SK-N-SH (cell line): ENCODE measurements at regions not wholly inside any gene's neighbourhood (a gene's known extent, or its start where the extent isn't known, plus 50 kb on each side); places are given as distances from the start of the nearest gene placed in this dataset.

Experiments
- CTCF ChIA-PET: fragments of 300-600, 350-600 bp; formaldehyde crosslinking; extraction: SDS; loops from one replicate; lab custom pipeline; 2021; lab: Yijun Ruan, JAX
- POLR2A ChIA-PET: fragments of 350-600 bp; sonication (Branson Sonifier 250); formaldehyde crosslinking; extraction: SDS; loops from one replicate; lab custom pipeline; 2020; ENCODE audit warnings: antibody characterized with exemption, inconsistent platforms; lab: Yijun Ruan, JAX
- DNase-seq: peaks from one replicate; pipeline ENCODE4 v3.0.0; 2012
- H2AFZ ChIP-seq: fragments of 200-600 bp; sonication (generic); 2 replicates; pipeline ENCODE4 v1.8.1; 2016; ENCODE audit warnings: antibody characterized with exemption, mild to moderate bottlenecking, low read depth
- H3F3A ChIP-seq: fragments of 200-600 bp; sonication (generic); replicated peaks from 2 replicates; pipeline ENCODE3; 2016; ENCODE audit warnings: antibody characterized with exemption, mild to moderate bottlenecking; ENCODE audit not compliant: insufficient read depth
- H3K27ac ChIP-seq, 2 experiments: fragments of 200-500 bp in 1 of 2; fragments of 200-600 bp in 1 of 2; sonication (Bioruptor generic) in 1 of 2; sonication (generic), shearing (Covaris generic) in 1 of 2; 2 replicates each; pipeline versions ENCODE4 v1.5.1 to v1.6.1; 2014 to 2016; ENCODE audit warnings: low read depth in 2 of 2, inconsistent platforms in 1 of 2, low read length in 1 of 2, mild to moderate bottlenecking in 1 of 2, mixed read lengths in 1 of 2
- H3K27me3 ChIP-seq: fragments of 200-600 bp; sonication (generic), shearing (Covaris generic); 2 replicates; pipeline ENCODE4 v1.6.1; 2016; ENCODE audit warnings: mixed run types; ENCODE audit not compliant: insufficient read depth
- H3K36me3 ChIP-seq, 2 experiments: fragments of 200-500 bp in 1 of 2; fragments of 200-600 bp in 1 of 2; sonication (Bioruptor generic) in 1 of 2; sonication (generic) in 1 of 2; replicated peaks in 1 of 2; 2 replicates each; pipeline versions ENCODE3 to v1.5.1; 2014 to 2016; ENCODE audit warnings: low read length in 1 of 2, mild to moderate bottlenecking in 1 of 2; ENCODE audit not compliant: insufficient read depth in 2 of 2, control insufficient read depth in 1 of 2
- H3K4me1 ChIP-seq, 2 experiments: fragments of 200-500 bp in 1 of 2; fragments of 200-600 bp in 1 of 2; sonication (Bioruptor generic) in 1 of 2; sonication (generic), shearing (Covaris generic) in 1 of 2; 2 replicates each; pipeline versions ENCODE4 v1.5.1 to v1.6.1; 2014 to 2016; ENCODE audit warnings: low read depth in 1 of 2, low read length in 1 of 2, mixed run types in 1 of 2; ENCODE audit not compliant: insufficient read depth in 2 of 2, control insufficient read depth in 1 of 2
- H3K4me2 ChIP-seq: fragments of 200-600 bp; sonication (generic), shearing (Covaris generic); 2 replicates; pipeline ENCODE4 v1.6.1; 2017; ENCODE audit warnings: mixed run types
- H3K4me3 ChIP-seq, 2 experiments: fragments of 200-500 bp in 1 of 2; fragments of 200-600 bp in 1 of 2; sonication (Bioruptor generic) in 1 of 2; sonication (generic), shearing (Covaris generic) in 1 of 2; 2 replicates each; pipeline versions ENCODE4 v1.5.1 to v1.8.1; 2014 to 2016; ENCODE audit warnings: low read depth in 2 of 2, inconsistent platforms in 1 of 2, low read length in 1 of 2, mild to moderate bottlenecking in 1 of 2, mixed read lengths in 1 of 2, moderate library complexity in 1 of 2
- H3K79me2 ChIP-seq: fragments of 200-600 bp; sonication (generic); 2 replicates; pipeline ENCODE4 v1.8.1; 2017; ENCODE audit warnings: mild to moderate bottlenecking; ENCODE audit not compliant: insufficient read depth
- H3K9ac ChIP-seq: fragments of 200-600 bp; sonication (generic); 2 replicates; pipeline ENCODE4 v1.6.1; 2017; ENCODE audit warnings: mixed run types
- H3K9me2 ChIP-seq: fragments of 200-600 bp; sonication (generic); 2 replicates; pipeline ENCODE4 v1.6.1; 2017; ENCODE audit warnings: mixed run types
- H3K9me3 ChIP-seq: fragments of 200-600 bp; sonication (generic); 2 replicates; pipeline ENCODE4 v1.6.1; 2017; ENCODE audit warnings: mixed run types, mild to moderate bottlenecking, moderate library complexity
- H4K20me1 ChIP-seq: fragments of 200-600 bp; sonication (generic); 2 replicates; pipeline ENCODE4 v1.6.1; 2017; ENCODE audit warnings: mild to moderate bottlenecking, mixed run types; ENCODE audit not compliant: insufficient read depth
- CTCF ChIP-seq: fragments of 200-600 bp; sonication (generic); IDR thresholded peaks from 2 replicates; pipeline ENCODE4 v1.6.1; 2017; ENCODE audit warnings: antibody characterized with exemption, mild to moderate bottlenecking, moderate library complexity
- ELF1 ChIP-seq: IDR thresholded peaks from 2 replicates; pipeline ENCODE4 v1.4.0; 2012
- FOSL2 ChIP-seq: IDR thresholded peaks from 2 replicates; pipeline ENCODE4 v1.4.0; 2012; ENCODE audit warnings: low read depth, mild to moderate bottlenecking, moderate library complexity, borderline replicate concordance
- FOXJ3 ChIP-seq: sonication (generic); formaldehyde crosslinking; IDR thresholded peaks from 2 replicates; pipeline ENCODE4 v1.5.1; 2020; ENCODE audit warnings: mild to moderate bottlenecking, missing genetic modification reagents
- GABPA ChIP-seq: IDR thresholded peaks from 2 replicates; pipeline ENCODE4 v1.4.0; 2012; ENCODE audit warnings: low read depth, mild to moderate bottlenecking
- GATA2 ChIP-seq: sonication (generic); formaldehyde crosslinking; IDR thresholded peaks from 2 replicates; pipeline ENCODE4 v1.5.0; 2020; ENCODE audit warnings: mild to moderate bottlenecking, missing genetic modification reagents
- NFIC ChIP-seq: IDR thresholded peaks from 2 replicates; pipeline ENCODE4 v1.4.0; 2012; ENCODE audit warnings: borderline replicate concordance
- POLR2AphosphoS5 ChIP-seq: IDR thresholded peaks from 2 replicates; pipeline ENCODE4 v1.6.1; 2012; ENCODE audit warnings: low read depth, low read length
- RCOR1 ChIP-seq: fragments of 150-350 bp; IDR thresholded peaks from 2 replicates; pipeline ENCODE4 v1.6.1; 2017; ENCODE audit warnings: antibody characterized with exemption, low read length
- RFX5 ChIP-seq: IDR thresholded peaks from 2 replicates; pipeline ENCODE4 v1.6.1; 2012; ENCODE audit warnings: mild to moderate bottlenecking, improper control_type of control experiment, low read length
- SIN3A ChIP-seq: IDR thresholded peaks from 2 replicates; pipeline ENCODE4 v1.6.1; 2012; ENCODE audit warnings: low read depth, mild to moderate bottlenecking, low read length, moderate library complexity, borderline replicate concordance
- TCF12 ChIP-seq: IDR thresholded peaks from 2 replicates; pipeline ENCODE4 v1.4.0; 2012
- YY1 ChIP-seq: IDR thresholded peaks from 2 replicates; pipeline ENCODE4 v1.4.0; 2012; ENCODE audit warnings: low read depth, mild to moderate bottlenecking
- WGBS: methylation state at CpG from one replicate; pipeline ENCODE4 v1.1.6; 2017; ENCODE audit warnings: low lambda C conversion rate; 5-methylcytosine and 5-hydroxymethylcytosine counted together
- TF ChIP-seq, protein P1 (sequence below): fragments of 150-350 bp; IDR thresholded peaks from 2 replicates; pipeline ENCODE4 v1.6.1; 2017; ENCODE audit warnings: antibody characterized with exemption, low read length, low read depth, borderline replicate concordance
- TF ChIP-seq, protein P2 (sequence below): IDR thresholded peaks from 2 replicates; pipeline ENCODE4 v1.4.0; 2012; ENCODE audit warnings: low read depth, borderline replicate concordance

GRCh38 chr4:129862461-129862860, 766.5 kb downstream of the C4orf33 start:
- CTCF ChIA-PET = no interaction called here
- TF ChIP-seq FOSL2 (no peak), NFIC (no peak), GATA2 (CRISPR knock-in tag) (no peak), SIN3A (no peak), TCF12 (no peak), CTCF (no peak), POLR2AphosphoS5 (no peak), FOXJ3 (CRISPR knock-in tag) (no peak), GABPA (no peak), ELF1 (no peak), RFX5 (no peak), RCOR1 (no peak)
- TF ChIP-seq, protein P1, sequence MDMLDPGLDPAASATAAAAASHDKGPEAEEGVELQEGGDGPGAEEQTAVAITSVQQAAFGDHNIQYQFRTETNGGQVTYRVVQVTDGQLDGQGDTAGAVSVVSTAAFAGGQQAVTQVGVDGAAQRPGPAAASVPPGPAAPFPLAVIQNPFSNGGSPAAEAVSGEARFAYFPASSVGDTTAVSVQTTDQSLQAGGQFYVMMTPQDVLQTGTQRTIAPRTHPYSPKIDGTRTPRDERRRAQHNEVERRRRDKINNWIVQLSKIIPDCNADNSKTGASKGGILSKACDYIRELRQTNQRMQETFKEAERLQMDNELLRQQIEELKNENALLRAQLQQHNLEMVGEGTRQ = no peak
- POLR2A ChIA-PET = no interaction called here

DNA sequence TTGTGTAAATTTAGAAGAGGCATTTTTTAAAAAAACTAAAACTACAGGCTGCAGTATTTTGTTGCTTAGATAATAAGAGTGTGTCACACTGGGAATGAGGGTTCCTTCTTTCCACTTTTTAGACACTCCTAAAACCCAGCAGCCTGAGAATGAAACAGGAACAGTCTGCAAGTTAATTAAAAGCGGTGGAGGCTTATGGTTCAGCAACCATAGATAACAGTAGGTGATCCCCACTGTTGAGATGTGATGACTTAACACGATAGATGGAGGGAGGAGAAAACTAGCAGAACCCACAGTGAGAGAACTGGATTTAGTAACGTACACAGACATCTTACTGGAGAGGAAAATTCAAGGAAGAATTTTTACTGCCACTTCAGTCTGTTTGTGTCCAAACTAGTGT, 767.3 kb downstream of the C4orf33 start:
- no peak overlapping the region for H3K27ac ChIP-seq
- no peak for TF ChIP-seq NFIC
- TF ChIP-seq RCOR1 = no peak
- TF ChIP-seq YY1 = no peak
- TF ChIP-seq, protein P2, sequence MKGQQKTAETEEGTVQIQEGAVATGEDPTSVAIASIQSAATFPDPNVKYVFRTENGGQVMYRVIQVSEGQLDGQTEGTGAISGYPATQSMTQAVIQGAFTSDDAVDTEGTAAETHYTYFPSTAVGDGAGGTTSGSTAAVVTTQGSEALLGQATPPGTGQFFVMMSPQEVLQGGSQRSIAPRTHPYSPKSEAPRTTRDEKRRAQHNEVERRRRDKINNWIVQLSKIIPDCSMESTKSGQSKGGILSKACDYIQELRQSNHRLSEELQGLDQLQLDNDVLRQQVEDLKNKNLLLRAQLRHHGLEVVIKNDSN = no peak
- no peak overlapping the region for H3K4me2 ChIP-seq
- H3K9me2 ChIP-seq = no peaks in the 10 kb centered on the region
- WGBS = 1% methylated on average over 3 of the region's 3 CpGs
- no peaks in the 10 kb centered on the region for H3K79me2 ChIP-seq
- H3K9ac ChIP-seq = no peak overlapping the region
- DNase-seq = no peak
- H3K4me3 ChIP-seq = no peak overlapping the region
- H3K27me3 ChIP-seq = no peaks in the 10 kb centered on the region
- H3K4me1 ChIP-seq = no peaks in the 10 kb centered on the region
- ChIA-PET POLR2A (no interaction called here), CTCF (no interaction called here)
- no peaks in the 10 kb centered on the region for H4K20me1 ChIP-seq
- H3F3A ChIP-seq = no peaks in the 10 kb centered on the region
- no peaks in the 10 kb centered on the region for H3K9me3 ChIP-seq
- H3K36me3 ChIP-seq = no peaks in the 10 kb centered on the region
- no peak overlapping the region for H2AFZ ChIP-seq

More at GRCh38 chr4:129862461-129862860, 766.5 kb downstream of the C4orf33 start:
- no peaks in the 10 kb centered on the region for H3F3A ChIP-seq
- H3K36me3 ChIP-seq = no peaks in the 10 kb centered on the region
- H3K79me2 ChIP-seq = no peaks in the 10 kb centered on the region
- H3K9me3 ChIP-seq = no peaks in the 10 kb centered on the region
- no peak overlapping the region for H3K9ac ChIP-seq
- H3K27me3 ChIP-seq = no peaks in the 10 kb centered on the region
- no peaks in the 10 kb centered on the region for H3K4me1 ChIP-seq
- 41% methylated on average over 1 of the region's 1 CpG for WGBS
- H2AFZ ChIP-seq = no peak overlapping the region
- H4K20me1 ChIP-seq = no peaks in the 10 kb centered on the region
- no peak overlapping the region for H3K4me3 ChIP-seq
- no peak overlapping the region for H3K4me2 ChIP-seq
- no peak for DNase-seq
- no peak overlapping the region for H3K27ac ChIP-seq
- H3K9me2 ChIP-seq = no peaks in the 10 kb centered on the region
